Endothelial cell (in vitro differentiated cells): ENCODE measurements at regions not wholly inside any gene's neighbourhood (a gene's known extent, or its start where the extent isn't known, plus 50 kb on each side); places are given as distances from the start of the nearest gene placed in this dataset.

Experiments used
- DNase-seq: peaks from one replicate; pipeline ENCODE4 v3.0.0; 2021; ENCODE audit warnings: low spot score
- H3K27ac Mint-ChIP-seq: one replicate; pipeline ENCODE4 v1.8.0; 2021; ENCODE audit warnings: mixed read lengths, inconsistent platforms; ENCODE audit not compliant: unreplicated experiment
- H3K27me3 Mint-ChIP-seq: one replicate; pipeline ENCODE4 v1.8.0; 2021; ENCODE audit warnings: mild to moderate bottlenecking, moderate library complexity, mixed read lengths, inconsistent platforms; ENCODE audit not compliant: unreplicated experiment
- H3K36me3 Mint-ChIP-seq: one replicate; pipeline ENCODE4 v1.8.0; 2021; ENCODE audit warnings: mild to moderate bottlenecking, low read depth, mixed read lengths, inconsistent platforms; ENCODE audit not compliant: unreplicated experiment
- H3K4me1 Mint-ChIP-seq: one replicate; pipeline ENCODE4 v1.8.0; 2021; ENCODE audit warnings: mild to moderate bottlenecking, mixed read lengths, inconsistent platforms; ENCODE audit not compliant: unreplicated experiment
- H3K4me3 Mint-ChIP-seq: one replicate; pipeline ENCODE4 v1.8.0; 2021; ENCODE audit warnings: mild to moderate bottlenecking, mixed read lengths, inconsistent platforms; ENCODE audit not compliant: unreplicated experiment
- H3K9me3 Mint-ChIP-seq: one replicate; pipeline ENCODE4 v1.8.0; 2021; ENCODE audit warnings: mixed read lengths, inconsistent platforms; ENCODE audit not compliant: unreplicated experiment
- TF ChIP-seq, protein P1 (sequence below): fragments of 200-600 bp; sonication (generic); IDR thresholded peaks from one replicate; pipeline ENCODE4 v1.5.0; 2021; ENCODE audit warnings: antibody characterized with exemption; ENCODE audit not compliant: unreplicated experiment

DNA sequence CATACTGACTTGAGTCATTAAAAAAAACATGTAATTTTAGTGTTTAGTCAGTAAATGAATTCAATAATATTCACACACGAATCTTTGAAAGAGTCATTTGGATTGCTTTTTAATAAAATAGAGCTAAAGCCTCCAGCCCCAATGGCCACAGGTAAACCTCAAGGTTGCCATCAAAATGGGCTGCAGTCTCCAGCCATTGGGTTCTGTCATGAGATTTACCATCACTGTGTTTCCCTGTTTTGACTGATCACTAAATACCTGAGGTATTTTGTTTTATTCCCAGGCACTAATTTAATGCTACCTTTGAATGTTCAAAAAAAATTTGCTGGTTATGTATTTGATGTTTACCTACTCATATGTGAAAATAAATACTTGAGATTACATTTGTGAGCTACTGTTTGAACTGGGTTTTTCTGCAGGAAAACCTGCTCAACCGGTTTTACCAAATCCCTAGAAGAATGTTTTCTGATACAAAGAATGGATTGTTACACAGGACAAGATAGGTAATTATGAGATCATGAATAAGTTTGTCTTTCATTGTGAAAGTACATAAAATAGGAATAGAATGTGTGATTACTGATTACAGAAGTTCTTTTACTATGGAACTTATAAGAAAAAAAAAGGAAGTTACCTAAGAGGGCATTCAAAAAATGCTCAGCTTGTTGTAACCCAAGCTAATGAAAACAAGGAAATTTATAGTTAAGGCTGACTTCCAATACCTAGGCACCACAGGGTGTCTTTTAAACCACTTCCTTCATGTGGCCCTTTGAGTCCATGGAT is 391.3 kb downstream of the EFNB2 start:
- TF ChIP-seq, protein P1, sequence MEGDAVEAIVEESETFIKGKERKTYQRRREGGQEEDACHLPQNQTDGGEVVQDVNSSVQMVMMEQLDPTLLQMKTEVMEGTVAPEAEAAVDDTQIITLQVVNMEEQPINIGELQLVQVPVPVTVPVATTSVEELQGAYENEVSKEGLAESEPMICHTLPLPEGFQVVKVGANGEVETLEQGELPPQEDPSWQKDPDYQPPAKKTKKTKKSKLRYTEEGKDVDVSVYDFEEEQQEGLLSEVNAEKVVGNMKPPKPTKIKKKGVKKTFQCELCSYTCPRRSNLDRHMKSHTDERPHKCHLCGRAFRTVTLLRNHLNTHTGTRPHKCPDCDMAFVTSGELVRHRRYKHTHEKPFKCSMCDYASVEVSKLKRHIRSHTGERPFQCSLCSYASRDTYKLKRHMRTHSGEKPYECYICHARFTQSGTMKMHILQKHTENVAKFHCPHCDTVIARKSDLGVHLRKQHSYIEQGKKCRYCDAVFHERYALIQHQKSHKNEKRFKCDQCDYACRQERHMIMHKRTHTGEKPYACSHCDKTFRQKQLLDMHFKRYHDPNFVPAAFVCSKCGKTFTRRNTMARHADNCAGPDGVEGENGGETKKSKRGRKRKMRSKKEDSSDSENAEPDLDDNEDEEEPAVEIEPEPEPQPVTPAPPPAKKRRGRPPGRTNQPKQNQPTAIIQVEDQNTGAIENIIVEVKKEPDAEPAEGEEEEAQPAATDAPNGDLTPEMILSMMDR: no peak
- H3K36me3 Mint-ChIP-seq: no peaks in the 10 kb centered on the region
- no peak for DNase-seq
- no peaks in the 10 kb centered on the region for H3K27me3 Mint-ChIP-seq
- no peaks in the 10 kb centered on the region for H3K4me1 Mint-ChIP-seq
- no peak overlapping the region for H3K4me3 Mint-ChIP-seq
- H3K27ac Mint-ChIP-seq: no peak overlapping the region
- H3K9me3 Mint-ChIP-seq: no peaks in the 10 kb centered on the region

DNA sequence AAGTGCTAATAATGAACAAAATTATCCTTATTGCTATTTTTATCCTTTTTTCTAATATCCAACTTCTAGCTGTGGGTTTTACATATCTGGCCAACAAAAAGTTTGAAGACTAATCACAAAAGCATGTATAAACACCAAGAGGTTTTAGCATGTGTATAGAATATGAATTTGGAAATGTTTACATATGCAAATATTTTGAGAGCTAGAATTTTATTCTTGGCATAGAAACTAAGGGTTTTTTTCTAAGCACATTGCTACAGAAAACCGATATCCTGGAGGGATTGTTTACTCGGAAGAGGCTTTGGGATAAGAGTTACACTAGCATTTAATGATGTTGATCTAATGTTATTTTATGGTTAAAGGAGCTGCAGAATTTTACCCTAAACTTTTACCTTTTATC is 392.1 kb downstream of the EFNB2 start:
- no peaks in the 10 kb centered on the region for H3K36me3 Mint-ChIP-seq
- no peaks in the 10 kb centered on the region for H3K27me3 Mint-ChIP-seq
- no peaks in the 10 kb centered on the region for H3K9me3 Mint-ChIP-seq
- TF ChIP-seq, protein P1: no peak
- DNase-seq: no peak
- H3K4me3 Mint-ChIP-seq: no peak overlapping the region
- no peaks in the 10 kb centered on the region for H3K4me1 Mint-ChIP-seq
- H3K27ac Mint-ChIP-seq: no peak overlapping the region

DNA sequence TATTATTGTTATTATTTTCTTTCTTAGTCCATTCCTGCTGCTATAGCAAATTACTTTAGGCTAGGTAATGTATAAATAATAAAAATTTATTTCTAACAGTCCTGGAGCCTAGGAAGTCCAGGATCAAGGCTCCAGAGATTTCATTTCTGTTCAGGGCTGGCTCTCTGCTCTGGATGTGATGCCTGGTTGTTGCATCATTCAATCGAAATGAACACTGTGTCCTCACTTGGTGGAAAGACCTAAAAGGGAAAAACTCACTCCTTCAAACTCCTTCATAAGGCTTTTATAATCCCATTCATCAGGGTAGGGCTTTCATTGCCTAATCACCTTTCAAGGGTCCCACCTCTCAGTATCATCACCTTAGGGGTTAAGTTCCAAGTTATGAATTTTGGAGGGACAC is 395.0 kb downstream of the EFNB2 start:
- Mint-ChIP-seq H3K9me3 (no peaks in the 10 kb centered on the region), H3K27me3 (no peaks in the 10 kb centered on the region), H3K27ac (no peak overlapping the region), H3K4me1 (no peaks in the 10 kb centered on the region), H3K36me3 (no peaks in the 10 kb centered on the region), H3K4me3 (no peak overlapping the region)
- TF ChIP-seq, protein P1: no peak
- DNase-seq: no peak

DNA sequence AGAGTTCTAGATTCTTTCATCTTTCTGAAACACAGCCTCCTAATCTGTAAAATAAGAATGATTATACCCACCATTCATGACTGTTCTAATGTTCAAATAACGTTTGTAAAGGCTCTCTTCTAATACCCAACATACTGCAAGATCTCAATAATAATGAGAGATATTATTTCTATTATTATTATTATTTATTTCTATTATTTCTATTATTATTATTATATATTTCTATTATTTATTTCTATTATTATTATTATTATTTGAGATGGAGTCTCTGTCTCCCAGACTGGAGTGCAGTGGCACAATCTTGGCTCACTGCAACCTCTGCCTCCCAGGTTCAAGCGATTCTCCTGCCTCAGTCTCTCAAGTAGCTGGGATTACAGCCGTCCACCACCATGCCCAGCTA is 395.5 kb downstream of the EFNB2 start:
- H3K4me3 Mint-ChIP-seq: no peak overlapping the region
- H3K36me3 Mint-ChIP-seq: no peaks in the 10 kb centered on the region
- no peaks in the 10 kb centered on the region for H3K4me1 Mint-ChIP-seq
- H3K27ac Mint-ChIP-seq: no peak overlapping the region
- no peaks in the 10 kb centered on the region for H3K9me3 Mint-ChIP-seq
- no peaks in the 10 kb centered on the region for H3K27me3 Mint-ChIP-seq
- TF ChIP-seq, protein P1: no peak
- DNase-seq: no peak

DNA sequence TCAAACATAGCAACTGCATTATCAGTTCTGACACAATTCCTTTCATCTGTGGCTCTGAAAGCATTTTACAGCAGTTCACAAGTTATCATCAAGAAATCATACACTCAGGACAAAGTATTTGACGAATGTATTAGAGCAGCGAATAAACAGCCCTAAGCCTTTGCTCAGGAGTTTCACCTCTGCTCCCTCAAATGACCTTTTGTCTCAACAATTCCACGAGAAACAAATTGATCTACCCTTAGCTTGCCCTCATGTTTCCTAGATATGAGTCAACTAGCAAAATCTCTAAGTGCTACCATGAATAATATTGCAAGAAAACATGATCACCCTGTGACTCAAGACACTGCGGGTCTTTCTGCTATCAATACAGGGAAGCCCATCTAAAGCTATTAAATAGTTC is 396.1 kb downstream of the EFNB2 start:
- Mint-ChIP-seq H3K27ac (no peak overlapping the region), H3K9me3 (no peaks in the 10 kb centered on the region), H3K4me3 (no peak overlapping the region), H3K36me3 (no peaks in the 10 kb centered on the region), H3K27me3 (no peaks in the 10 kb centered on the region), H3K4me1 (no peaks in the 10 kb centered on the region)
- TF ChIP-seq, protein P1: no peak
- DNase-seq: no peak
